ENCODE measurements at regions not wholly inside any gene's neighbourhood (a gene's known extent, or its start where the extent isn't known, plus 50 kb on each side); places are given as distances from the start of the nearest gene placed in this dataset.

GRCh38 chr5:135776457-135776856, 58.0 kb upstream of the SLC25A48 start:
- Histone ChIP-seq H3K27me3 (replicated peaks; ENCODE audit: control insufficient read depth, insufficient read depth, low read length) (no peaks in the 10 kb centered on the region), H3K4me3 (replicated peaks; ENCODE audit: low read depth, low read length) (no peak overlapping the region), H3K36me3 (ENCODE audit: control insufficient read depth, insufficient read depth, low read length) (no peaks in the 10 kb centered on the region)
- TF ChIP-seq, protein P1, sequence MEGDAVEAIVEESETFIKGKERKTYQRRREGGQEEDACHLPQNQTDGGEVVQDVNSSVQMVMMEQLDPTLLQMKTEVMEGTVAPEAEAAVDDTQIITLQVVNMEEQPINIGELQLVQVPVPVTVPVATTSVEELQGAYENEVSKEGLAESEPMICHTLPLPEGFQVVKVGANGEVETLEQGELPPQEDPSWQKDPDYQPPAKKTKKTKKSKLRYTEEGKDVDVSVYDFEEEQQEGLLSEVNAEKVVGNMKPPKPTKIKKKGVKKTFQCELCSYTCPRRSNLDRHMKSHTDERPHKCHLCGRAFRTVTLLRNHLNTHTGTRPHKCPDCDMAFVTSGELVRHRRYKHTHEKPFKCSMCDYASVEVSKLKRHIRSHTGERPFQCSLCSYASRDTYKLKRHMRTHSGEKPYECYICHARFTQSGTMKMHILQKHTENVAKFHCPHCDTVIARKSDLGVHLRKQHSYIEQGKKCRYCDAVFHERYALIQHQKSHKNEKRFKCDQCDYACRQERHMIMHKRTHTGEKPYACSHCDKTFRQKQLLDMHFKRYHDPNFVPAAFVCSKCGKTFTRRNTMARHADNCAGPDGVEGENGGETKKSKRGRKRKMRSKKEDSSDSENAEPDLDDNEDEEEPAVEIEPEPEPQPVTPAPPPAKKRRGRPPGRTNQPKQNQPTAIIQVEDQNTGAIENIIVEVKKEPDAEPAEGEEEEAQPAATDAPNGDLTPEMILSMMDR (IDR thresholded peaks at IDR 0.05; ENCODE audit: insufficient read depth, low read length, poor library complexity, severe bottlenecking): no peak
- no peak for DNase-seq (ENCODE audit: extremely low read depth, insufficient read length)

GRCh38 chr5:135761746-135762145, 72.7 kb upstream of the SLC25A48 start:
- no peaks in the 10 kb centered on the region for H3K27me3 ChIP-seq (replicated peaks; ENCODE audit: control insufficient read depth, insufficient read depth, low read length)
- H3K36me3 ChIP-seq (ENCODE audit: control insufficient read depth, insufficient read depth, low read length): no peaks in the 10 kb centered on the region
- no peak overlapping the region for H3K4me3 ChIP-seq (replicated peaks; ENCODE audit: low read depth, low read length)
- TF ChIP-seq, protein P1 (IDR thresholded peaks at IDR 0.05; ENCODE audit: insufficient read depth, low read length, poor library complexity, severe bottlenecking): no peak
- DNase-seq (ENCODE audit: extremely low read depth, insufficient read length): no peak

GRCh38 chr5:135759149-135759784, 75.2 kb upstream of the SLC25A48 start:
- TF ChIP-seq, protein P1 (IDR thresholded peaks at IDR 0.05; ENCODE audit: insufficient read depth, low read length, poor library complexity, severe bottlenecking): no peak
- Histone ChIP-seq H3K36me3 (ENCODE audit: control insufficient read depth, insufficient read depth, low read length) (no peaks in the 10 kb centered on the region), H3K27me3 (replicated peaks; ENCODE audit: control insufficient read depth, insufficient read depth, low read length) (no peaks in the 10 kb centered on the region), H3K4me3 (replicated peaks; ENCODE audit: low read depth, low read length) (no peak overlapping the region)
- DNase-seq (ENCODE audit: extremely low read depth, insufficient read length): no peak

GRCh38 chr5:135753990-135754389, 80.5 kb upstream of the SLC25A48 start:
- Histone ChIP-seq H3K4me3 (replicated peaks; ENCODE audit: low read depth, low read length) (no peak overlapping the region), H3K36me3 (ENCODE audit: control insufficient read depth, insufficient read depth, low read length) (no peaks in the 10 kb centered on the region), H3K27me3 (replicated peaks; ENCODE audit: control insufficient read depth, insufficient read depth, low read length) (no peaks in the 10 kb centered on the region)
- DNase-seq (ENCODE audit: extremely low read depth, insufficient read length): no peak
- TF ChIP-seq, protein P1 (IDR thresholded peaks at IDR 0.05; ENCODE audit: insufficient read depth, low read length, poor library complexity, severe bottlenecking): no peak

DNA sequence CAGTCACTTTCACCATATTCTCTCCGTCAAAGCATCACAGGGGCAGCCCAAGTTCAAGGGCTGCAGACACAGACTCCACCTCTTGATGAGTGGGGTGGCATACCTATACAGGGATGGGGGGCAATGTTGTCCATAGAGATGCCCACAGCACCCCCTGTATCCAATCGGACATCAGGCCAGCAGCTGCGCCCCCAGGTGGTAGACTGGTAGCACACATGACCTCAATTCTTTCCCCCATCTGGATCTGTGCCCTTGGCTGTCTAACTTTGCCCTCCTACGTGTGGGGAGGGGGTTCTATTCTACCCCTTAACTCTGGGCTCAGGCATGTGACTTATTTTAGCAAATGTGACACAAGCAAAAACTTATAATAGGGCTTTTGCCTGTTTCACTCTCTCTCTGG, 84.0 kb upstream of the SLC25A48 start:
- TF ChIP-seq, protein P1 (IDR thresholded peaks at IDR 0.05; ENCODE audit: insufficient read depth, low read length, poor library complexity, severe bottlenecking): peak; percentile 34
- DNase-seq (ENCODE audit: extremely low read depth, insufficient read length): no peak
- Histone ChIP-seq H3K27me3 (replicated peaks; ENCODE audit: control insufficient read depth, insufficient read depth, low read length) (no peaks in the 10 kb centered on the region), H3K36me3 (ENCODE audit: control insufficient read depth, insufficient read depth, low read length) (no peaks in the 10 kb centered on the region), H3K4me3 (replicated peaks; ENCODE audit: low read depth, low read length) (no peak overlapping the region)

GRCh38 chr5:135747824-135748223, 86.6 kb upstream of the SLC25A48 start:
- Histone ChIP-seq H3K36me3 (ENCODE audit: control insufficient read depth, insufficient read depth, low read length) (no peaks in the 10 kb centered on the region), H3K27me3 (replicated peaks; ENCODE audit: control insufficient read depth, insufficient read depth, low read length) (no peaks in the 10 kb centered on the region), H3K4me3 (replicated peaks; ENCODE audit: low read depth, low read length) (no peak overlapping the region)
- TF ChIP-seq, protein P1 (IDR thresholded peaks at IDR 0.05; ENCODE audit: insufficient read depth, low read length, poor library complexity, severe bottlenecking): no peak
- DNase-seq (ENCODE audit: extremely low read depth, insufficient read length): no peak
